GM18951 (cell line): ENCODE measurements at regions not wholly inside any gene's neighbourhood (a gene's known extent, or its start where the extent isn't known, plus 50 kb on each side); places are given as distances from the start of the nearest gene placed in this dataset.

Experiments used
- POLR2A ChIP-seq: IDR thresholded peaks from 4 replicates; pipeline ENCODE4 v1.6.1; 2011; ENCODE audit warnings: mild to moderate bottlenecking; ENCODE audit not compliant: insufficient read length, insufficient read depth; ENCODE audit errors: extremely low read depth
- in situ Hi-C: fragments of 300-500 bp; cut with MboI; formaldehyde crosslinking; loops from one replicate; pipeline ENCODE4 v1.12.0; 2022; ENCODE audit warnings: low sequenced_read_pairs, mixed read lengths, inconsistent platforms; ENCODE audit not compliant: unreplicated experiment

- in situ Hi-C loops: no loop called here
- TF ChIP-seq POLR2A: no peak
Measured at GRCh38 chr11:131154351-131154750, 216.1 kb upstream of the NTM start.

GRCh38 chr11:131157678-131158077, 212.7 kb upstream of the NTM start:
- in situ Hi-C loops: no loop called here
- TF ChIP-seq POLR2A: no peak

DNA sequence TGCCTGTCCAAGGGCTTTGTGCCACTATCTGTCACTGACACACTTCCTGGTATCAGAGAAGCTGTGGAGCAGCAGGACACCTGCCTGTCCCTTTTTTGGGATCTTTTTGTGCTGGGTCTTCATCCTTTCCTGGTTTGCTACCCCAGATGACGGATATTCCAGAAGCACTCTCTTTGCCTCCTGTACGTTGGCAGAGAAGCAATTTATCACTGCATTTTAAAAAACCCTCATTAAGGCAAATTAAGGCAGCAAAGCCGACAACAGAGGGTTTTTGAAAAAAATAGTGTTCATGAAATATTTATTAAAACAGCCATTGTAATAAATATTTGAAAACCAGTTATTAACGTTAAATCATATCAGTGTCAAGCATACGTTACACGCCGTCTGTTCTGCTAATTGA, 209.6 kb upstream of the NTM start:
- in situ Hi-C loops: no loop called here
- TF ChIP-seq POLR2A: no peak

DNA sequence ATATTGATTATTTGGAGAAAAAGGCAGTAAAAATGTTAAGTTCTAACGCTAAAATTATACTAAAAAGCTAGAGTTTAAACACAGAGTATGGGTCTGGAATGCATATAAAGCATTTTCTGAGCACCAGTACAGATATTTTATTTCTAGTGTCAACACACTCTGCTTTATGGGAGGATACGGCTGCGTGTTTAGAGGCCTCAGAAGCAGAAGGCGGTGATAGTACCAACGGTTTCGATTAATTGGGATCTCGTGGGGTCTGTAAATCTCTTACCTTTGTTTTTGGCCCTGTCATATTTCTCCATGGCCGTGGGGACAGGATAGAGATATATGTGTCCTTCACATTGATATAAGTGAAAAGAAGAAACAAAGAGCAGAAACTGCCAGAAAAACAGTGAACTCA, 206.8 kb upstream of the NTM start:
- in situ Hi-C loops: no loop called here
- TF ChIP-seq POLR2A: no peak

- TF ChIP-seq POLR2A: no peak
- in situ Hi-C loops: no loop called here
Measured at GRCh38 chr11:131165036-131165435, 205.4 kb upstream of the NTM start.

- in situ Hi-C loops: no loop called here
- TF ChIP-seq POLR2A: no peak
Measured at GRCh38 chr11:131168839-131169713, 201.3 kb upstream of the NTM start.

GRCh38 chr11:131172011-131172410, 198.4 kb upstream of the NTM start:
- no peak for TF ChIP-seq POLR2A

DNA sequence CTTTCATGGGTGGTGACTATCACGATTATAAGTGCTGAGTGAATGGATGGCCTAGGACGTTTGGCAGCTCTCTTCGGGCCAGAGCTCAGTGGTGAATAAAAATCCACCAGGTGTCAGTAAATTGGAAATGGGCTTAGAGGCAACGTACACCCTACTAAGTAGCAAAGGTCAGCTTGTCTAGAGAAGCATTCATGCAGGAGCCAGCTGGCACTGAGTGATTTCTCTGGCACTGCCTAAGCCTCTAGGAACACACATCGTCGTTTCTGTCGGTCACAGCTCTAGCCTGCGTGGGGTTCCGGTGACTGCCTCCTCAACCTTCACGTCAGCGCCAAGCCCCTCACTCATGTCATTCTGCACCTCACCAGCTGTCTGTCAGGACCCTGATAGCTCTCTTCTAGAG, 192.4 kb upstream of the NTM start:
- no peak for TF ChIP-seq POLR2A
- in situ Hi-C loops: no loop called here

More at GRCh38 chr11:131172011-131172410, 198.4 kb upstream of the NTM start:
- in situ Hi-C loops: no loop called here

- in situ Hi-C loops: no loop called here
- TF ChIP-seq POLR2A: no peak
Measured at GRCh38 chr11:131178596-131178995, 191.8 kb upstream of the NTM start.

DNA sequence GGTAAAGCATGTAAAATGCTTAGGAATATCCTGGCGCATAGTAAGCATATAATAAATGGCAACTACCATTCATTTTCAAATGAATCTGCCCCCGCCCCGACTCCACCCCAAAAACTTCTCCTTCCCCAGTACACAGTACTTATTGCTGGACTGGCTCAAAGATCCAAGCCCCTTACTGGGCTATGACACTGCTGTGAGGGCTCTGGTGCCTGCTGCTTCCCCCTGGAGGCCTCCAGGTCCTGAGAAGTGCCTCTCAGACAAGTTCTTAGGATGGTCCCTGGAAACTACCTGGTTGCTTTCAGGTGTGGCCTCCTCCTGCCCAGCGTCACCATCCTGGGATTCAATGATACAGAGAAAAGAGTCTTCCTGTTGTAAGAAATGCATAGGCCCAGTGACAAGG, 190.6 kb upstream of the NTM start:
- no peak for TF ChIP-seq POLR2A
- in situ Hi-C loops: no loop called here

DNA sequence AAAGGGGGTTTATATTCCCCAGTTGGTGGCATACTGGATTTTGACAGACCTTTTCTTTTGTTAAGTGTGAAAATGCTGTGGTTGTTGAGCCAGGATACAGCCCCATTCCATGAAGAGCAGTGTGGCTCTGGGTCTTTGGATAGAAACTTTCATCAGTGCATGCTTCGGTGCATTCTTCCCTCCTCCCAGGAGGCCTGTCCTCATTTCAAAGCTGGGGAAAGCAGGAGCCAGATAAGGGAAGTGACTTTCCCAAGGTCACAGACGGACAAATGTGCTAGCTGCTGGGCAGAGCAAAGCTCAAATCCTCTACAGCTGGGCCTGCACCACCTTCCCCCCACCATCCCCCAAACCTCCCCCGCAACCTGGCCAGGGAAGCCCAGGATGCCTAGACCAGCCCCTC, 184.5 kb upstream of the NTM start:
- no peak for TF ChIP-seq POLR2A
- in situ Hi-C loops: no loop called here

DNA sequence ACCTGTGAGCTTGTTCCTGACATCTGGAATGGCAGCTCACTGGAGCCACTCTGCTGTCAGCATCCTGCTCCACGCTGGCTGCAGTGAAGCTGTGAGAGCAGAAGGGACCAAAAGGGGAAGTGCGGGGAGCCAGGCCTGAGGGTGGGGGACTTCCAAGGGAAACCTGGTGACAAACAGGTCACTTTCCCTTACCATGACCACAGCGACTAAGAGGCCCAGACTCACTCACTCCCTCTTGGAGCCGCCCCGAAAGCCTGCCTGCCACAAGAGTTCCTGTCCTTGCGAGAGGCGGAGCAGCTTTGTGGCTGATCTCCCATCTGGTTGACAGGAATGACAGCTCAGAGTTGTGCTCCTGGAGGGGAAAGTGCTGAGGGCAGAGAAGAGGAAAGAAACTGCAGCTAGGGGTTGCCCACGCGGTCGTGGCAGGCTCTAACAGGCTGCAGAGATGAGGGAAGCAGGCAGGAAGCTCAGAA, 183.8 kb upstream of the NTM start:
- in situ Hi-C loops: no loop called here
- no peak for TF ChIP-seq POLR2A

- in situ Hi-C loops: no loop called here
- no peak for TF ChIP-seq POLR2A
Measured at GRCh38 chr11:131190446-131190845, 180.0 kb upstream of the NTM start.

GRCh38 chr11:131191606-131192005, 178.8 kb upstream of the NTM start:
- in situ Hi-C loops: no loop called here
- TF ChIP-seq POLR2A: no peak
